CD4-positive, alpha-beta T cell treated with Interleukin-15 for 4 hours (primary cell): ENCODE measurements at regions not wholly inside any gene's neighbourhood (a gene's known extent, or its start where the extent isn't known, plus 50 kb on each side); places are given as distances from the start of the nearest gene placed in this dataset.

ENCODE experiments used
- DNase-seq: peaks from one replicate; pipeline ENCODE4 v3.0.0-alpha.2; 2020; ENCODE audit warnings: low spot score

GRCh38 chr2:8159966-8160603, 521.8 kb upstream of the ID2 start:
- DNase-seq = no peak

GRCh38 chr2:8160959-8161358, 520.9 kb upstream of the ID2 start:
- no peak for DNase-seq

- DNase-seq = no peak
Measured at GRCh38 chr2:8162552-8162951, 519.3 kb upstream of the ID2 start.

- DNase-seq = no peak
Measured at GRCh38 chr2:8165550-8165949, 516.3 kb upstream of the ID2 start.

GRCh38 chr2:8168022-8168717, 513.7 kb upstream of the ID2 start:
- no peak for DNase-seq

- DNase-seq = no peak
Measured at GRCh38 chr2:8168876-8169424, 512.9 kb upstream of the ID2 start.

GRCh38 chr2:8169443-8169842, 512.4 kb upstream of the ID2 start:
- DNase-seq = no peak

GRCh38 chr2:8170552-8171327, 511.1 kb upstream of the ID2 start:
- no peak for DNase-seq

- DNase-seq = no peak
Measured at GRCh38 chr2:8171608-8172007, 510.2 kb upstream of the ID2 start.

GRCh38 chr2:8172661-8173060, 509.2 kb upstream of the ID2 start:
- DNase-seq = no peak

- no peak for DNase-seq
Measured at GRCh38 chr2:8174641-8175257, 507.1 kb upstream of the ID2 start.

- no peak for DNase-seq
Measured at GRCh38 chr2:8176887-8177286, 505.0 kb upstream of the ID2 start.

GRCh38 chr2:8177566-8177965, 504.3 kb upstream of the ID2 start:
- DNase-seq = no peak

GRCh38 chr2:8178911-8179310, 502.9 kb upstream of the ID2 start:
- DNase-seq = no peak

- DNase-seq = no peak
Measured at GRCh38 chr2:8189316-8189715, 492.5 kb upstream of the ID2 start.

GRCh38 chr2:8190279-8190678, 491.6 kb upstream of the ID2 start:
- DNase-seq = no peak

GRCh38 chr2:8191427-8191826, 490.4 kb upstream of the ID2 start:
- DNase-seq = no peak

- no peak for DNase-seq
Measured at GRCh38 chr2:8193146-8193545, 488.7 kb upstream of the ID2 start.

GRCh38 chr2:8193686-8194615, 487.9 kb upstream of the ID2 start:
- DNase-seq = no peak

- DNase-seq = no peak
Measured at GRCh38 chr2:8195784-8196183, 486.1 kb upstream of the ID2 start.

- DNase-seq = no peak
Measured at GRCh38 chr2:8196316-8196715, 485.5 kb upstream of the ID2 start.
